GM12891 (cell line): ENCODE measurements at regions not wholly inside any gene's neighbourhood (a gene's known extent, or its start where the extent isn't known, plus 50 kb on each side); places are given as distances from the start of the nearest gene placed in this dataset.

Experiments used
- POLR2A ChIP-seq: IDR thresholded peaks from 2 replicates; pipeline ENCODE4 v1.6.1; 2011; ENCODE audit warnings: low read depth, low read length, control low read depth
- POLR2AphosphoS5 ChIP-seq: IDR thresholded peaks from 2 replicates; pipeline ENCODE4 v1.6.1; 2011; ENCODE audit warnings: low read depth, low read length, control low read depth
- SPI1 ChIP-seq: IDR thresholded peaks from 2 replicates; pipeline ENCODE4 v1.6.1; 2011; ENCODE audit warnings: low read depth, low read length, control low read depth
- TAF1 ChIP-seq: IDR thresholded peaks from 2 replicates; pipeline ENCODE4 v1.6.1; 2011; ENCODE audit warnings: low read depth, low read length, control low read depth

GRCh38 chr12:114996382-114996781 lies 312.4 kb upstream of the TBX3 start:
- no peak for TF ChIP-seq POLR2A
- no peak for TF ChIP-seq TAF1
- no peak for TF ChIP-seq POLR2AphosphoS5
- TF ChIP-seq SPI1: no peak
